Parathyroid adenoma (tissue), 2 donors: ENCODE measurements at regions not wholly inside any gene's neighbourhood (a gene's known extent, or its start where the extent isn't known, plus 50 kb on each side); places are given as distances from the start of the nearest gene placed in this dataset.

ENCODE experiments used
- H2AFZ ChIP-seq: fragments of 300-600 bp; sonication (generic); one replicate; pipeline ENCODE4 v1.7.0; 2017; ENCODE audit warnings: antibody characterized with exemption, mild to moderate bottlenecking
- H3K27ac ChIP-seq: fragments of 300-600 bp; sonication (generic); one replicate; pipeline ENCODE4 v1.7.0; 2017
- H3K27me3 ChIP-seq: fragments of 300-600 bp; sonication (generic); one replicate; pipeline ENCODE4 v1.7.0; 2017; ENCODE audit warnings: low read length; ENCODE audit not compliant: control insufficient read depth, insufficient read depth
- H3K36me3 ChIP-seq: fragments of 300-600 bp; sonication (generic); one replicate; pipeline ENCODE4 v1.7.0; 2017; ENCODE audit warnings: low read length; ENCODE audit not compliant: control insufficient read depth, insufficient read depth
- H3K4me1 ChIP-seq: fragments of 300-600 bp; sonication (generic); one replicate; pipeline ENCODE4 v1.7.0; 2017; ENCODE audit warnings: control low read depth
- H3K4me2 ChIP-seq: fragments of 300-600 bp; sonication (generic); one replicate; pipeline ENCODE4 v1.7.0; 2017; ENCODE audit warnings: low read length
- H3K4me3 ChIP-seq: fragments of 300-600 bp; sonication (generic); one replicate; pipeline ENCODE4 v1.7.0; 2017; ENCODE audit warnings: low read depth, low read length
- H3K79me2 ChIP-seq: fragments of 300-600 bp; sonication (generic); one replicate; pipeline ENCODE4 v1.7.0; 2017; ENCODE audit warnings: control low read depth
- H3K9ac ChIP-seq: fragments of 300-600 bp; sonication (generic); one replicate; pipeline ENCODE4 v1.7.0; 2017; ENCODE audit warnings: mild to moderate bottlenecking
- H3K9me3 ChIP-seq: fragments of 300-600 bp; sonication (generic); one replicate; pipeline ENCODE4 v1.7.0; 2017; ENCODE audit warnings: low read length; ENCODE audit not compliant: control insufficient read depth
- TF ChIP-seq, protein P1 (sequence below): fragments of 300-600 bp; sonication (generic); IDR thresholded peaks from one replicate; pipeline ENCODE4 v1.7.0; 2017; ENCODE audit warnings: antibody characterized with exemption, mild to moderate bottlenecking
- donor health status: primary hyperparathyroidism.

- TF ChIP-seq, protein P1, sequence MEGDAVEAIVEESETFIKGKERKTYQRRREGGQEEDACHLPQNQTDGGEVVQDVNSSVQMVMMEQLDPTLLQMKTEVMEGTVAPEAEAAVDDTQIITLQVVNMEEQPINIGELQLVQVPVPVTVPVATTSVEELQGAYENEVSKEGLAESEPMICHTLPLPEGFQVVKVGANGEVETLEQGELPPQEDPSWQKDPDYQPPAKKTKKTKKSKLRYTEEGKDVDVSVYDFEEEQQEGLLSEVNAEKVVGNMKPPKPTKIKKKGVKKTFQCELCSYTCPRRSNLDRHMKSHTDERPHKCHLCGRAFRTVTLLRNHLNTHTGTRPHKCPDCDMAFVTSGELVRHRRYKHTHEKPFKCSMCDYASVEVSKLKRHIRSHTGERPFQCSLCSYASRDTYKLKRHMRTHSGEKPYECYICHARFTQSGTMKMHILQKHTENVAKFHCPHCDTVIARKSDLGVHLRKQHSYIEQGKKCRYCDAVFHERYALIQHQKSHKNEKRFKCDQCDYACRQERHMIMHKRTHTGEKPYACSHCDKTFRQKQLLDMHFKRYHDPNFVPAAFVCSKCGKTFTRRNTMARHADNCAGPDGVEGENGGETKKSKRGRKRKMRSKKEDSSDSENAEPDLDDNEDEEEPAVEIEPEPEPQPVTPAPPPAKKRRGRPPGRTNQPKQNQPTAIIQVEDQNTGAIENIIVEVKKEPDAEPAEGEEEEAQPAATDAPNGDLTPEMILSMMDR, result no peak
- no peak overlapping the region for H3K9ac ChIP-seq
- H3K27ac ChIP-seq, result no peak overlapping the region
- no peak overlapping the region for H2AFZ ChIP-seq
- H3K27me3 ChIP-seq, result no peaks in the 10 kb centered on the region
- H3K4me3 ChIP-seq, result no peak overlapping the region
- no peaks in the 10 kb centered on the region for H3K36me3 ChIP-seq
- peaks cover 29% of the 10 kb centered on the region for H3K4me1 ChIP-seq
- no peak overlapping the region for H3K4me2 ChIP-seq
- no peaks in the 10 kb centered on the region for H3K9me3 ChIP-seq
- no peaks in the 10 kb centered on the region for H3K79me2 ChIP-seq
Measured at GRCh38 chr9:89734600-89735041, 129.8 kb downstream of the GADD45G start.

DNA sequence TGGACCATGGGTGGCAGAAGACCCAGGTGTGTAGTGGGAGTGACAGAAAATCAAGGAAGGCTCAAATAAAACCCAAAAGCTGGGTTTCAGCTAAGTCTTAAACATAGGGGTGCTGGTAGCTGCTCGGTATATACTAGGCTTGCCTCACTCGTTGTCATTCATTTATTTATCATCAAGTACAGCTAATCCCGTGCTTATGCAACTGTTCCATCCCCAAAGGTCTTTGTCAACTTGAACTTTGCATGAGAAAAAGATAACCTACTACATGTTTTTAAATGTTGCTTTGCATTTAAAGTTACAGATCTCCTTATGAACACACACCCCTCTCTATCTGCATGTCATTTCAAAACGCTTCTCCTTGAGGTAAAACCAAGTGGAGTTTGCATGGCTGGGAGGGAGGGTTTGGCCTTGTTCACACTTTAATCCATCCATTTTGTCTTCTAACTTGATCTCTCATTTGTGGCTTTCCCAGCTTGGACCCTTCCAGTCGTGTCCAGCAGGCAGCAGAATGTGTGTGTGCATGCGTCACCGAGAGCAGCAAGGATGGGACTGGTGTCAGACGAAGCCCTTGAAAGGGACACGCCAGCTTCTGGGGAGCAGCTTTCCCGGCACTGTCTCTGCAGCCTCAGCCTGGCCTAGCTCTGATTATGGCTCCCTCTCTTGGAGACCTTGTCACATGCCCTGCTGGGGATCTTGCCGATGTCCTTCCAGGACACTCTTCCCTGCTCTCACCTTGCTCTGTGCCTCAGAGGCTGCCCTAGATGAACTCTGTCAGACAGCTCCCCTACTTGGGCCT is 133.5 kb downstream of the GADD45G start:
- Histone ChIP-seq H3K4me2 (peak overlapping the region; percentile 42), H3K4me1 (peaks cover 18% of the 10 kb centered on the region), H3K9ac (no peak overlapping the region), H2AFZ (peak overlapping the region; percentile 40), H3K27ac (peak overlapping the region; percentile 90), H3K36me3 (no peaks in the 10 kb centered on the region), H3K9me3 (no peaks in the 10 kb centered on the region), H3K4me3 (no peak overlapping the region), H3K79me2 (no peaks in the 10 kb centered on the region), H3K27me3 (no peaks in the 10 kb centered on the region)
- TF ChIP-seq, protein P1, result no peak

- no peaks in the 10 kb centered on the region for H3K36me3 ChIP-seq
- H3K4me3 ChIP-seq, result peak overlapping the region; percentile 30
- H3K27me3 ChIP-seq, result no peaks in the 10 kb centered on the region
- no peaks in the 10 kb centered on the region for H3K9me3 ChIP-seq
- H3K4me1 ChIP-seq, result peaks cover 18% of the 10 kb centered on the region
- no peak overlapping the region for H3K9ac ChIP-seq
- no peak overlapping the region for H2AFZ ChIP-seq
- TF ChIP-seq, protein P1, result no peak
- peak overlapping the region; percentile 42 for H3K4me2 ChIP-seq
- peak overlapping the region; percentile 90 for H3K27ac ChIP-seq
- H3K79me2 ChIP-seq, result no peaks in the 10 kb centered on the region
Measured at GRCh38 chr9:89739511-89739910, 134.7 kb downstream of the GADD45G start.

DNA sequence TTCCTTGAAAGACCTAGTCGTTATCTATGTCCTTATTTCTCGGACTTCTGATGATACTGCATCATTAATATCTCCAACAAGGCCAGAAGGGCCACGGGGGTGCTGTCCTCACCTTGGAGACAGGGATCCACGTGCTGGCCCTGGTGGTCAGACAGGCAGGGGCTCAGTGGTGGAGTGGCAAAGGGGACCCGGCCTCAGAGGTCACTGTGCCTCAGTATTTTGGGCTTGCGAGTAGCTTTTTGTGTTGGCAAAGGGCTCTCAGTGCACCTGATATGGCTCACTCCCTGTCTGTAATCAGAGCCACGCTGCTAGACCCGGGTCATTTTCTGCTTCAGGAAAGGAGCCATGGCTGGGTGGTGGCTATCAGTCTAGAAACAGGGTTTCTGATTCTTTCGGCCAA is 135.1 kb downstream of the GADD45G start:
- no peaks in the 10 kb centered on the region for H3K36me3 ChIP-seq
- no peaks in the 10 kb centered on the region for H3K9me3 ChIP-seq
- peak overlapping the region; percentile 42 for H3K4me2 ChIP-seq
- no peaks in the 10 kb centered on the region for H3K79me2 ChIP-seq
- TF ChIP-seq, protein P1, result no peak
- no peaks in the 10 kb centered on the region for H3K27me3 ChIP-seq
- peak overlapping the region; percentile 90 for H3K27ac ChIP-seq
- H2AFZ ChIP-seq, result no peak overlapping the region
- peaks cover 18% of the 10 kb centered on the region for H3K4me1 ChIP-seq
- H3K4me3 ChIP-seq, result peak overlapping the region; percentile 30
- no peak overlapping the region for H3K9ac ChIP-seq

DNA sequence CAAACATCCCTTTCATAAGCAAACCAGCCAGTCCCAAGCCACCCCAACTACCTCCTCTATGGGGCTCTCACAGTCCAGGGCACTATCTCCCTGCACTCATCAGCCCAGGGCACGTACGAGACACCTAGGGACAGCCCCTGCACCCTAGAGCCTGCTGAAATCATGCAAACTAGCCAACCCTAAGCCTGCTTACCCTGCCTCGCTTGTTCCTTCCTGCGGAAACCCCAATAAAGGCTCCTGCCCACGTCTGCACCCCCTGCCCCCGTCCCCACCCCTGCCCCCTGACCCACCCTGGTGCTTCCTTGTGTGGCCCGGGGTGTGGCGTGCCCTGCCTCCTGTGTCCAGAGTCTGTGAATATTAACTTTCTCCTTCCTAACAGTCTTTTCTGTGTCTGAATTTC is 135.9 kb downstream of the GADD45G start:
- H3K36me3 ChIP-seq, result no peaks in the 10 kb centered on the region
- no peaks in the 10 kb centered on the region for H3K79me2 ChIP-seq
- no peaks in the 10 kb centered on the region for H3K27me3 ChIP-seq
- no peak overlapping the region for H3K4me3 ChIP-seq
- peaks cover 18% of the 10 kb centered on the region for H3K4me1 ChIP-seq
- no peaks in the 10 kb centered on the region for H3K9me3 ChIP-seq
- H3K9ac ChIP-seq, result no peak overlapping the region
- peak overlapping the region; percentile 42 for H3K4me2 ChIP-seq
- TF ChIP-seq, protein P1, result no peak
- H3K27ac ChIP-seq, result peak overlapping the region; percentile 90
- H2AFZ ChIP-seq, result no peak overlapping the region
